ENCODE measurements at regions not wholly inside any gene's neighbourhood (a gene's known extent, or its start where the extent isn't known, plus 50 kb on each side); places are given as distances from the start of the nearest gene placed in this dataset.
"Not testable (repeated sequence)": the region's sequence is repeated elsewhere in the genome, so short reads cannot be mapped to it uniquely, and the experiment has no call there.

GRCh38 chr3:162932503-162932902 lies 1435.9 kb downstream of the OTOL1 start:
- 0 out of 2 replicates have a peak, but pooled peaks cover 10% of the 10 kb centered on the region for H3K4me1 ChIP-seq (ENCODE audit: insufficient read depth, low read length)
- H3K9me3 ChIP-seq (ENCODE audit: control insufficient read depth, insufficient read depth, low read length) = no peaks in the 10 kb centered on the region
- H3K9ac ChIP-seq (ENCODE audit: low read depth, low read length) = no peak overlapping the region
- H3K36me3 ChIP-seq (ENCODE audit: insufficient read depth, low read length) = no peaks in the 10 kb centered on the region

- Histone ChIP-seq H3K36me3 (ENCODE audit: insufficient read depth, low read length) (no peaks in the 10 kb centered on the region), H3K4me1 (ENCODE audit: insufficient read depth, low read length) (0 out of 2 replicates have a peak, but pooled peaks cover 10% of the 10 kb centered on the region), H3K9ac (ENCODE audit: low read depth, low read length) (no peak overlapping the region), H3K9me3 (ENCODE audit: control insufficient read depth, insufficient read depth, low read length) (no peaks in the 10 kb centered on the region)
Measured at GRCh38 chr3:162933656-162934055, 1437.0 kb downstream of the OTOL1 start.

- Histone ChIP-seq H3K4me1 (ENCODE audit: insufficient read depth, low read length) (0 out of 2 replicates have a peak, but pooled peaks cover 10% of the 10 kb centered on the region), H3K9ac (ENCODE audit: low read depth, low read length) (no peak overlapping the region), H3K36me3 (ENCODE audit: insufficient read depth, low read length) (no peaks in the 10 kb centered on the region; the same call in 1 of the 2 replicates), H3K9me3 (ENCODE audit: control insufficient read depth, insufficient read depth, low read length) (no peaks in the 10 kb centered on the region)
Measured at GRCh38 chr3:162936706-162937105, 1440.1 kb downstream of the OTOL1 start.

GRCh38 chr3:162938083-162938482 lies 1441.5 kb downstream of the OTOL1 start:
- 0 out of 2 replicates have a peak, but pooled peaks cover 10% of the 10 kb centered on the region for H3K4me1 ChIP-seq (ENCODE audit: insufficient read depth, low read length)
- H3K9ac ChIP-seq (ENCODE audit: low read depth, low read length) = no peak overlapping the region
- no peaks in the 10 kb centered on the region; the same call in 1 of the 2 replicates for H3K36me3 ChIP-seq (ENCODE audit: insufficient read depth, low read length)
- H3K9me3 ChIP-seq (ENCODE audit: control insufficient read depth, insufficient read depth, low read length) = no peaks in the 10 kb centered on the region

GRCh38 chr3:162945626-162946025 lies 1449.0 kb downstream of the OTOL1 start:
- no peak overlapping the region for H3K9ac ChIP-seq (ENCODE audit: low read depth, low read length)
- peaks cover 11% of the 10 kb centered on the region for H3K36me3 ChIP-seq (ENCODE audit: insufficient read depth, low read length)
- H3K9me3 ChIP-seq (ENCODE audit: control insufficient read depth, insufficient read depth, low read length) = peaks cover 9% of the 10 kb centered on the region
- no peaks in the 10 kb centered on the region for H3K4me1 ChIP-seq (ENCODE audit: insufficient read depth, low read length)

GRCh38 chr3:162956711-162957110 lies 1460.1 kb downstream of the OTOL1 start:
- Histone ChIP-seq H3K4me1 (ENCODE audit: insufficient read depth, low read length) (no peaks in the 10 kb centered on the region), H3K36me3 (ENCODE audit: insufficient read depth, low read length) (no peaks in the 10 kb centered on the region), H3K9me3 (ENCODE audit: control insufficient read depth, insufficient read depth, low read length) (no peaks in the 10 kb centered on the region; the same call in 1 of the 2 replicates), H3K9ac (ENCODE audit: low read depth, low read length) (no peak overlapping the region)

- H3K9me3 ChIP-seq (ENCODE audit: control insufficient read depth, insufficient read depth, low read length) = peaks cover 3% of the 10 kb centered on the region; the same call in 1 of the 2 replicates
- no peak overlapping the region for H3K9ac ChIP-seq (ENCODE audit: low read depth, low read length)
- H3K4me1 ChIP-seq (ENCODE audit: insufficient read depth, low read length) = no peaks in the 10 kb centered on the region
- no peaks in the 10 kb centered on the region for H3K36me3 ChIP-seq (ENCODE audit: insufficient read depth, low read length)
Measured at GRCh38 chr3:162960269-162960668, 1463.7 kb downstream of the OTOL1 start.

- 0 out of 2 replicates have a peak, but pooled peaks cover 5% of the 10 kb centered on the region for H3K36me3 ChIP-seq (ENCODE audit: insufficient read depth, low read length)
Measured at GRCh38 chr3:162970292-162970691, 1473.7 kb downstream of the OTOL1 start.

GRCh38 chr3:162971715-162972114 lies 1475.1 kb downstream of the OTOL1 start:
- no peaks in the 10 kb centered on the region for H3K9me3 ChIP-seq (ENCODE audit: control insufficient read depth, insufficient read depth, low read length)

More at GRCh38 chr3:162970292-162970691, 1473.7 kb downstream of the OTOL1 start:
- H3K4me1 ChIP-seq (ENCODE audit: insufficient read depth, low read length) = no peaks in the 10 kb centered on the region
- H3K9ac ChIP-seq (ENCODE audit: low read depth, low read length) = no peak overlapping the region
- peaks cover 7% of the 10 kb centered on the region; the same call in 1 of the 2 replicates for H3K9me3 ChIP-seq (ENCODE audit: control insufficient read depth, insufficient read depth, low read length)

GRCh38 chr3:162973428-162973917 lies 1476.9 kb downstream of the OTOL1 start:
- H3K4me1 ChIP-seq (ENCODE audit: insufficient read depth, low read length) = no peaks in the 10 kb centered on the region
- no peak overlapping the region for H3K9ac ChIP-seq (ENCODE audit: low read depth, low read length)
- H3K9me3 ChIP-seq (ENCODE audit: control insufficient read depth, insufficient read depth, low read length) = no peaks in the 10 kb centered on the region
- no peaks in the 10 kb centered on the region for H3K36me3 ChIP-seq (ENCODE audit: insufficient read depth, low read length)

More at GRCh38 chr3:162971715-162972114, 1475.1 kb downstream of the OTOL1 start:
- Histone ChIP-seq H3K4me1 (ENCODE audit: insufficient read depth, low read length) (no peaks in the 10 kb centered on the region), H3K9ac (ENCODE audit: low read depth, low read length) (no peak overlapping the region), H3K36me3 (ENCODE audit: insufficient read depth, low read length) (no peaks in the 10 kb centered on the region)

GRCh38 chr3:162978136-162978535 lies 1481.5 kb downstream of the OTOL1 start:
- Histone ChIP-seq H3K4me1 (ENCODE audit: insufficient read depth, low read length) (no peaks in the 10 kb centered on the region), H3K36me3 (ENCODE audit: insufficient read depth, low read length) (no peaks in the 10 kb centered on the region), H3K9ac (ENCODE audit: low read depth, low read length) (no peak overlapping the region), H3K9me3 (ENCODE audit: control insufficient read depth, insufficient read depth, low read length) (no peaks in the 10 kb centered on the region)

- Histone ChIP-seq H3K9ac (ENCODE audit: low read depth, low read length) (no peak overlapping the region), H3K4me1 (ENCODE audit: insufficient read depth, low read length) (no peaks in the 10 kb centered on the region), H3K36me3 (ENCODE audit: insufficient read depth, low read length) (peaks cover 10% of the 10 kb centered on the region; the same call in 1 of the 2 replicates), H3K9me3 (ENCODE audit: control insufficient read depth, insufficient read depth, low read length) (peaks cover 4% of the 10 kb centered on the region)
Measured at GRCh38 chr3:162984746-162985145, 1488.1 kb downstream of the OTOL1 start.

- not testable (repeated sequence) for H3K9me3 ChIP-seq (ENCODE audit: control insufficient read depth, insufficient read depth, low read length); H3K4me1 ChIP-seq (ENCODE audit: insufficient read depth, low read length)
- peaks cover 10% of the 10 kb centered on the region; the same call in 1 of the 2 replicates for H3K36me3 ChIP-seq (ENCODE audit: insufficient read depth, low read length)
Measured at GRCh38 chr3:162987085-162987794, 1490.6 kb downstream of the OTOL1 start.

GRCh38 chr3:162992741-162993140 lies 1496.1 kb downstream of the OTOL1 start:
- H3K36me3 ChIP-seq (ENCODE audit: insufficient read depth, low read length) = no peaks in the 10 kb centered on the region
- H3K9ac ChIP-seq (ENCODE audit: low read depth, low read length) = no peak overlapping the region
- H3K4me1 ChIP-seq (ENCODE audit: insufficient read depth, low read length) = no peaks in the 10 kb centered on the region
- H3K9me3 ChIP-seq (ENCODE audit: control insufficient read depth, insufficient read depth, low read length) = peaks cover 2% of the 10 kb centered on the region

More at GRCh38 chr3:162987085-162987794, 1490.6 kb downstream of the OTOL1 start:
- H3K9ac ChIP-seq (ENCODE audit: low read depth, low read length) = not testable (repeated sequence)

- peaks cover 2% of the 10 kb centered on the region for H3K9me3 ChIP-seq (ENCODE audit: control insufficient read depth, insufficient read depth, low read length)
- no peaks in the 10 kb centered on the region for H3K36me3 ChIP-seq (ENCODE audit: insufficient read depth, low read length)
- H3K4me1 ChIP-seq (ENCODE audit: insufficient read depth, low read length) = no peaks in the 10 kb centered on the region; the same call in 1 of the 2 replicates
- H3K9ac ChIP-seq (ENCODE audit: low read depth, low read length) = no peak overlapping the region
Measured at GRCh38 chr3:162994165-162994564, 1497.6 kb downstream of the OTOL1 start.
